Esophagus muscularis mucosa (tissue), 4 donors: ENCODE measurements at regions not wholly inside any gene's neighbourhood (a gene's known extent, or its start where the extent isn't known, plus 50 kb on each side); places are given as distances from the start of the nearest gene placed in this dataset.

Experiments
- DNase-seq: peaks from one replicate; pipeline ENCODE4 v3.0.0-alpha.2; 2017; ENCODE audit errors: extremely low spot score
- H3K27ac ChIP-seq, 4 donors: fragments of 200-600 bp; sonication (generic); replicated peaks in 1 of 4; 1 replicate in 3 of 4; 2 replicates in 1 of 4; pipeline ENCODE4 v1.5.1; 2016 to 2019; ENCODE audit warnings: mild to moderate bottlenecking in 1 of 4
- H3K27me3 ChIP-seq, 4 donors: fragments of 200-600 bp; sonication (generic); one replicate each; pipeline versions ENCODE4 v1.5.1 to v1.6.0; 2016 to 2019
- H3K36me3 ChIP-seq, 4 donors: fragments of 200-600 bp; sonication (generic); one replicate each; pipeline ENCODE4 v1.5.1; 2016 to 2019
- H3K4me1 ChIP-seq, 4 donors: fragments of 200-600 bp; sonication (generic); one replicate each; pipeline ENCODE4 v1.5.1; 2016 to 2019
- H3K4me3 ChIP-seq, 4 donors: fragments of 200-600 bp; sonication (generic); 1 replicate in 2 of 4; 2 replicates in 2 of 4; pipeline ENCODE4 v1.5.1; 2016 to 2019; ENCODE audit warnings: mild to moderate bottlenecking in 4 of 4, moderate library complexity in 1 of 4
- H3K9me3 ChIP-seq, 4 donors: fragments of 200-600 bp; sonication (generic); 1 replicate in 3 of 4; 2 replicates in 1 of 4; pipeline ENCODE4 v1.5.1; 2016 to 2019
- CTCF ChIP-seq, 3 experiments: fragments of 200-600 bp in 2 of 3; fragments of 450-650 bp in 1 of 3; sonication (generic) in 2 of 3; IDR thresholded peaks; one replicate each; pipeline ENCODE4 v1.5.1; 2017 to 2019; ENCODE audit warnings: antibody characterized with exemption in 3 of 3, mild to moderate bottlenecking in 2 of 3, moderate library complexity in 1 of 3
- EP300 ChIP-seq: sonication (generic); formaldehyde crosslinking; IDR thresholded peaks from one replicate; pipeline ENCODE4 v1.6.1; 2017; ENCODE audit warnings: antibody characterized with exemption
- POLR2A ChIP-seq: fragments of 450-650 bp; IDR thresholded peaks from one replicate; pipeline ENCODE4 v1.6.1; 2017; ENCODE audit warnings: antibody characterized with exemption, moderate library complexity, mild to moderate bottlenecking, low read depth
- POLR2AphosphoS5 ChIP-seq, 2 donors: sonication (generic); formaldehyde crosslinking; IDR thresholded peaks; one replicate each; pipeline ENCODE4 v1.6.1; 2017; ENCODE audit warnings: antibody characterized with exemption in 2 of 2
- WGBS: methylation state at CpG from one replicate; pipeline ENCODE4 v1.1.5; 2018; 5-methylcytosine and 5-hydroxymethylcytosine counted together
- intact Hi-C: fragments of 100-400 bp; cut with DNase I; formaldehyde crosslinking; loops from one replicate; pipeline ENCODE4 v1.15.1; 2023

- intact Hi-C loops: no loop called here
- H3K4me3 ChIP-seq: no peak overlapping the region
- WGBS: 90% methylated on average over 10 of the region's 11 CpGs
These were observed 101.5 kb upstream of the DUSP22 start for GRCh38 chr6:190596-191395.

GRCh38 chr6:191487-192312 is 100.6 kb upstream of the DUSP22 start:
- intact Hi-C loops: no loop called here
- no peaks in the 10 kb centered on the region for H3K9me3 ChIP-seq
- no peak overlapping the region for H3K4me3 ChIP-seq
- no peak for TF ChIP-seq EP300
- no peak for TF ChIP-seq POLR2AphosphoS5 (IDR thresholded peaks at IDR 0.05)
- no peak for TF ChIP-seq POLR2A
- TF ChIP-seq CTCF (IDR thresholded peaks at IDR 0.05): no peak
- no peaks in the 10 kb centered on the region for H3K36me3 ChIP-seq
- WGBS: 87% methylated on average over 7 of the region's 11 CpGs
- H3K27ac ChIP-seq: no peak overlapping the region
- H3K4me1 ChIP-seq: peaks cover 12 to 16% (median 14%) of the 10 kb centered on the region in 4 donors
- H3K27me3 ChIP-seq: no peaks in the 10 kb centered on the region
- no peak for DNase-seq

More at GRCh38 chr6:190596-191395, 101.5 kb upstream of the DUSP22 start:
- H3K4me1 ChIP-seq: peaks cover 4 to 13% (median 5%) of the 10 kb centered on the region in 4 donors
- no peak for DNase-seq
- H3K9me3 ChIP-seq: no peaks in the 10 kb centered on the region
- no peak overlapping the region for H3K27ac ChIP-seq
- H3K27me3 ChIP-seq: no peaks in the 10 kb centered on the region
- no peaks in the 10 kb centered on the region for H3K36me3 ChIP-seq
- no peak for TF ChIP-seq EP300
- no peak for TF ChIP-seq POLR2AphosphoS5 (IDR thresholded peaks at IDR 0.05)
- no peak for TF ChIP-seq CTCF (IDR thresholded peaks at IDR 0.05)
- no peak for TF ChIP-seq POLR2A

GRCh38 chr6:192313-192664 is 100.0 kb upstream of the DUSP22 start:
- no peaks in the 10 kb centered on the region for H3K36me3 ChIP-seq
- intact Hi-C loops: no loop called here
- TF ChIP-seq CTCF (IDR thresholded peaks at IDR 0.05): no peak
- no peak for TF ChIP-seq POLR2A
- TF ChIP-seq EP300: no peak
- TF ChIP-seq POLR2AphosphoS5 (IDR thresholded peaks at IDR 0.05): no peak
- H3K27ac ChIP-seq: no peak overlapping the region
- 90% methylated on average over 8 of the region's 9 CpGs for WGBS
- H3K4me1 ChIP-seq: peaks cover 12 to 15% (median 14%) of the 10 kb centered on the region in 4 donors
- no peak for DNase-seq
- no peaks in the 10 kb centered on the region for H3K27me3 ChIP-seq
- H3K9me3 ChIP-seq: no peaks in the 10 kb centered on the region
- no peak overlapping the region for H3K4me3 ChIP-seq

- peaks cover 12 to 15% (median 14%) of the 10 kb centered on the region in 4 donors for H3K4me1 ChIP-seq
- H3K4me3 ChIP-seq: no peak overlapping the region
- TF ChIP-seq POLR2AphosphoS5 (IDR thresholded peaks at IDR 0.05): no peak
- TF ChIP-seq POLR2A: no peak
- TF ChIP-seq CTCF (IDR thresholded peaks at IDR 0.05): no peak
- TF ChIP-seq EP300: no peak
- no peak overlapping the region for H3K27ac ChIP-seq
- H3K9me3 ChIP-seq: no peaks in the 10 kb centered on the region
- H3K27me3 ChIP-seq: no peaks in the 10 kb centered on the region
- H3K36me3 ChIP-seq: no peaks in the 10 kb centered on the region
- 92% methylated on average over 7 of the region's 7 CpGs for WGBS
- no peak for DNase-seq
- intact Hi-C loops: no loop called here
These were observed 99.1 kb upstream of the DUSP22 start for GRCh38 chr6:193180-193579.
